ENCODE measurements at regions not wholly inside any gene's neighbourhood (a gene's known extent, or its start where the extent isn't known, plus 50 kb on each side); places are given as distances from the start of the nearest gene placed in this dataset.

DNA sequence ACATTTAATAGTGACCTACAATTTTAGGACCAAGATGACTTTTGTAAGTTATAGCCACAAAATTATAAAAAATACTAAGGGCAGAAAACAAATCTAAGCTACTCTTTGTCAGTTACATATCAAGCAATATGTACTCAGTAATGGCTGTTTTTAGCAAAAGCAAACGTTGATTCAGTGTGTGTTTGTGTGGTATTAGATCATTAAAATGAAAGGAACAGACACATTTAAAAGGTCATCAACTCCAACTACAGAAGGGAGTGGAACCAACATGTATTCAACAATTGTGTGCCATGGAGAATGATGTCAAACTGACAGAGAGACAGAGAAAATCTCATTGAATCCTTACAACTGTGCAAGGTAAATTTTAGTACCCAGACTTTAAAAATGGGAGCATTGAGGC is 268.8 kb upstream of the STT3B start:
- intact Hi-C loops (cut with DNase I), result no loop called here

GRCh38 chr3:31265646-31266428 is 266.9 kb upstream of the STT3B start:
- H3K9ac ChIP-seq (ENCODE audit: low read depth in 2 of 2, low read length in 2 of 2), result no peak overlapping the region
- no peaks in the 10 kb centered on the region for H3K9me3 ChIP-seq
- intact Hi-C loops (cut with DNase I), result no loop called here
- no peaks in the 10 kb centered on the region for H3K4me1 ChIP-seq
- TF ChIP-seq, protein P1, sequence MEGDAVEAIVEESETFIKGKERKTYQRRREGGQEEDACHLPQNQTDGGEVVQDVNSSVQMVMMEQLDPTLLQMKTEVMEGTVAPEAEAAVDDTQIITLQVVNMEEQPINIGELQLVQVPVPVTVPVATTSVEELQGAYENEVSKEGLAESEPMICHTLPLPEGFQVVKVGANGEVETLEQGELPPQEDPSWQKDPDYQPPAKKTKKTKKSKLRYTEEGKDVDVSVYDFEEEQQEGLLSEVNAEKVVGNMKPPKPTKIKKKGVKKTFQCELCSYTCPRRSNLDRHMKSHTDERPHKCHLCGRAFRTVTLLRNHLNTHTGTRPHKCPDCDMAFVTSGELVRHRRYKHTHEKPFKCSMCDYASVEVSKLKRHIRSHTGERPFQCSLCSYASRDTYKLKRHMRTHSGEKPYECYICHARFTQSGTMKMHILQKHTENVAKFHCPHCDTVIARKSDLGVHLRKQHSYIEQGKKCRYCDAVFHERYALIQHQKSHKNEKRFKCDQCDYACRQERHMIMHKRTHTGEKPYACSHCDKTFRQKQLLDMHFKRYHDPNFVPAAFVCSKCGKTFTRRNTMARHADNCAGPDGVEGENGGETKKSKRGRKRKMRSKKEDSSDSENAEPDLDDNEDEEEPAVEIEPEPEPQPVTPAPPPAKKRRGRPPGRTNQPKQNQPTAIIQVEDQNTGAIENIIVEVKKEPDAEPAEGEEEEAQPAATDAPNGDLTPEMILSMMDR (IDR thresholded peaks at IDR 0.05), result no peak
- no peaks in the 10 kb centered on the region for H3K27me3 ChIP-seq
- no peak overlapping the region for H3K4me3 ChIP-seq
- H3K36me3 ChIP-seq, result no peaks in the 10 kb centered on the region
- H3K27ac ChIP-seq, result no peak overlapping the region
- DNase-seq, result no peak

More for the DNA sequence above, 268.8 kb upstream of the STT3B start:
- Histone ChIP-seq H3K9me3 (no peaks in the 10 kb centered on the region), H3K4me3 (no peak overlapping the region), H3K4me1 (no peaks in the 10 kb centered on the region), H3K27ac (no peak overlapping the region), H3K27me3 (no peaks in the 10 kb centered on the region), H3K9ac (ENCODE audit: low read depth in 2 of 2, low read length in 2 of 2) (no peak overlapping the region), H3K36me3 (no peaks in the 10 kb centered on the region)
- no peak for DNase-seq
- TF ChIP-seq, protein P1 (IDR thresholded peaks at IDR 0.05), result no peak

- TF ChIP-seq, protein P1 (IDR thresholded peaks at IDR 0.05), result no peak
- no peak overlapping the region for H3K4me3 ChIP-seq
Observed at GRCh38 chr3:31268868-31269267, 263.9 kb upstream of the STT3B start.

GRCh38 chr3:31270010-31270409 is 262.7 kb upstream of the STT3B start:
- TF ChIP-seq, protein P1 (IDR thresholded peaks at IDR 0.05), result no peak
- H3K36me3 ChIP-seq, result no peaks in the 10 kb centered on the region
- intact Hi-C loops (cut with DNase I), result no loop called here
- H3K4me3 ChIP-seq, result no peak overlapping the region
- no peak overlapping the region for H3K27ac ChIP-seq
- no peak for DNase-seq
- no peak overlapping the region for H3K9ac ChIP-seq (ENCODE audit: low read depth in 2 of 2, low read length in 2 of 2)
- H3K4me1 ChIP-seq, result no peaks in the 10 kb centered on the region
- H3K27me3 ChIP-seq, result no peaks in the 10 kb centered on the region
- H3K9me3 ChIP-seq, result no peaks in the 10 kb centered on the region

More at GRCh38 chr3:31268868-31269267, 263.9 kb upstream of the STT3B start:
- no peaks in the 10 kb centered on the region for H3K27me3 ChIP-seq
- no peaks in the 10 kb centered on the region for H3K9me3 ChIP-seq
- H3K27ac ChIP-seq, result no peak overlapping the region
- H3K36me3 ChIP-seq, result no peaks in the 10 kb centered on the region
- H3K9ac ChIP-seq (ENCODE audit: low read depth in 2 of 2, low read length in 2 of 2), result no peak overlapping the region
- H3K4me1 ChIP-seq, result no peaks in the 10 kb centered on the region
- intact Hi-C loops (cut with DNase I), result no loop called here
- no peak for DNase-seq

- TF ChIP-seq, protein P1 (IDR thresholded peaks at IDR 0.05), result no peak
Observed at GRCh38 chr3:31274326-31275024, 258.2 kb upstream of the STT3B start.

More at GRCh38 chr3:31274326-31275024, 258.2 kb upstream of the STT3B start:
- Histone ChIP-seq H3K9me3 (no peaks in the 10 kb centered on the region), H3K9ac (ENCODE audit: low read depth in 2 of 2, low read length in 2 of 2) (no peak overlapping the region), H3K36me3 (no peaks in the 10 kb centered on the region), H3K27me3 (no peaks in the 10 kb centered on the region), H3K27ac (no peak overlapping the region), H3K4me3 (no peak overlapping the region), H3K4me1 (no peaks in the 10 kb centered on the region)
- DNase-seq, result no peak
- intact Hi-C loops (cut with DNase I), result no loop called here
